ENCODE measurements at regions not wholly inside any gene's neighbourhood (a gene's known extent, or its start where the extent isn't known, plus 50 kb on each side); places are given as distances from the start of the nearest gene placed in this dataset.

GRCh38 chr2:30382995-30383394 is 64.1 kb upstream of the LCLAT1 start:
- TF ChIP-seq CTCF (IDR thresholded peaks at IDR 0.05) (no peak), POLR2AphosphoS5 (IDR thresholded peaks at IDR 0.05) (no peak)
